ENCODE measurements at regions not wholly inside any gene's neighbourhood (a gene's known extent, or its start where the extent isn't known, plus 50 kb on each side); places are given as distances from the start of the nearest gene placed in this dataset.

- no TSS peak for BruUV-seq (replicated peaks)
- FAIRE-seq (no peak), DNase-seq (ENCODE audit: low read depth, low spot score) (no peak)
- H3K27ac ChIP-seq (ENCODE audit: insufficient read depth, low read depth, low read length): no peak overlapping the region
- H3K9ac ChIP-seq (replicated peaks; ENCODE audit: extremely low read depth, insufficient read depth, low read length): no peak overlapping the region
- H3K4me2 ChIP-seq (ENCODE audit: insufficient read depth, low read length): no peak overlapping the region
- H3K79me2 ChIP-seq (ENCODE audit: control insufficient read depth, insufficient read depth, low read length): no peaks in the 10 kb centered on the region
- no peaks in the 10 kb centered on the region for H3K27me3 ChIP-seq (ENCODE audit: control insufficient read depth in 2 of 2, insufficient read depth in 2 of 2, low read length in 2 of 2)
- intact Hi-C loops (cut with micrococcal nuclease): no loop called here
- dilution Hi-C loops (cut with MboI; ENCODE audit: extremely low pct_ligation_motif_present, low sequenced_read_pairs): no loop called here
- TF ChIP-seq POLR2AphosphoS5 (IDR thresholded peaks at IDR 0.05; ENCODE audit: insufficient read depth, low read depth, low read length) (no peak), POLR2A (IDR thresholded peaks at IDR 0.05; ENCODE audit: low read depth, low read length) (no peak)
- H3K9me3 ChIP-seq (replicated peaks; ENCODE audit: control insufficient read depth, insufficient read depth, low read length): no peaks in the 10 kb centered on the region
- no peak overlapping the region for H3K4me3 ChIP-seq (replicated peaks in 1 of 3; ENCODE audit: insufficient read depth in 1 of 3, low read depth in 1 of 3, low read length in 3 of 3)
- no peaks in the 10 kb centered on the region for H3K9me1 ChIP-seq (replicated peaks; ENCODE audit: control insufficient read depth, extremely low read depth, insufficient read depth, low read length)
- no peaks in the 10 kb centered on the region for H3K4me1 ChIP-seq (ENCODE audit: control insufficient read depth, extremely low read depth, insufficient read depth, low read length)
- H2AFZ ChIP-seq (ENCODE audit: low read depth, low read length): no peak overlapping the region
- POLR2A ChIA-PET: no interaction called here
- H3K36me3 ChIP-seq (ENCODE audit: control insufficient read depth in 2 of 2, extremely low read depth in 1 of 2, insufficient read depth in 2 of 2, low read length in 2 of 2): no peaks in the 10 kb centered on the region
- CTCF ChIA-PET: no interaction called here
- H4K20me1 ChIP-seq (replicated peaks; ENCODE audit: control insufficient read depth, extremely low read depth, insufficient read depth, low read length): no peaks in the 10 kb centered on the region
Observed at GRCh38 chr5:2005101-2006041, 122.6 kb upstream of the IRX4 start.

DNA sequence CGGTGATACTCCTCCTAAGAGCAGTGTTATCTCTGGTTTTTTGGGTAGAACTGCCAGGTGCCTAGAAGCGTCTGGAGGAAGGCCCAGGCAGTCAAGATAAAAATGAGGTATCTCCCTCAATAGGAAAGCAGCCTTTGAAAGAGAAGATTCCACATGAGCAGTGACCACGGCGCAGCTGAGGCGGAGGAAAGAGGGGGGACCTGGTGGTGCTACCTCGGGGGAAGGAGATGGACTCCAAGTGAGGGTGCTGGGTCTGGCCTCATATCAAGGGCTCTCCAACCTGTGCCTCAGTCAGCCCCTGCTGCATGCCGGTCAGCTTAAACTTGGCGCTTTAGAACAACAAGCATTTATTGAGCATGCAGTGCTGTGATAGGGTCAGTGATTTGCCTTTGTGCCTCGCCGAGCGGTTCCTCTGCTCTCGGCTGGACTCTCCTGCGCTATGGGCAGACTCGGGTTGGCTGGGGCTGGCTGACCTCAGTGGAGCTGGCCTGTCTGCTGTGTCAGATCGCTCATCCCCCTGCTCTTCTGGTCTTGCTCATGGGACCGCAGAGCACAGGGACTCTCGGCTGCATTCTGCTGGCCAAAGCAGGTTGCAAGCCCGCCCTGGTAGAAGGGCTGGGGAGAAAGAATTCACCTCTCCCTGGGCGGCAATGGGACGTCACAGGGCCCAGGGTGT is 121.1 kb upstream of the IRX4 start:
- Histone ChIP-seq H3K4me3 (replicated peaks in 1 of 3; ENCODE audit: insufficient read depth in 1 of 3, low read depth in 1 of 3, low read length in 3 of 3) (no peak overlapping the region), H3K36me3 (ENCODE audit: control insufficient read depth in 2 of 2, extremely low read depth in 1 of 2, insufficient read depth in 2 of 2, low read length in 2 of 2) (no peaks in the 10 kb centered on the region), H3K4me1 (ENCODE audit: control insufficient read depth, extremely low read depth, insufficient read depth, low read length) (no peaks in the 10 kb centered on the region), H2AFZ (ENCODE audit: low read depth, low read length) (no peak overlapping the region), H3K27ac (ENCODE audit: insufficient read depth, low read depth, low read length) (no peak overlapping the region), H3K79me2 (ENCODE audit: control insufficient read depth, insufficient read depth, low read length) (no peaks in the 10 kb centered on the region), H3K27me3 (ENCODE audit: control insufficient read depth in 2 of 2, insufficient read depth in 2 of 2, low read length in 2 of 2) (no peaks in the 10 kb centered on the region), H3K4me2 (ENCODE audit: insufficient read depth, low read length) (no peak overlapping the region), H3K9me3 (replicated peaks; ENCODE audit: control insufficient read depth, insufficient read depth, low read length) (no peaks in the 10 kb centered on the region), H4K20me1 (replicated peaks; ENCODE audit: control insufficient read depth, extremely low read depth, insufficient read depth, low read length) (no peaks in the 10 kb centered on the region), H3K9me1 (replicated peaks; ENCODE audit: control insufficient read depth, extremely low read depth, insufficient read depth, low read length) (no peaks in the 10 kb centered on the region), H3K9ac (replicated peaks; ENCODE audit: extremely low read depth, insufficient read depth, low read length) (no peak overlapping the region)
- TF ChIP-seq FOS (IDR thresholded peaks at IDR 0.05; ENCODE audit: borderline replicate concordance, insufficient read depth, low read length): no peak
- TF ChIP-seq GATA2 (IDR thresholded peaks at IDR 0.05; ENCODE audit: insufficient read depth, insufficient read length, low read depth, low read length): no peak
- TF ChIP-seq MYC (IDR thresholded peaks at IDR 0.05; ENCODE audit: low read depth, low read length): no peak
- no peak for TF ChIP-seq EZH2 (IDR thresholded peaks at IDR 0.05; ENCODE audit: borderline replicate concordance, low read depth, low read length, severe bottlenecking)
- no peak for TF ChIP-seq JUN (IDR thresholded peaks at IDR 0.05; ENCODE audit: borderline replicate concordance, insufficient read depth, insufficient read length, low read depth)
- TF ChIP-seq CTCF (IDR thresholded peaks at IDR 0.05; ENCODE audit: extremely low read depth in 1 of 2, insufficient read depth in 1 of 2, low read depth in 1 of 2, low read length in 2 of 2): no peak
- TF ChIP-seq, protein P1, sequence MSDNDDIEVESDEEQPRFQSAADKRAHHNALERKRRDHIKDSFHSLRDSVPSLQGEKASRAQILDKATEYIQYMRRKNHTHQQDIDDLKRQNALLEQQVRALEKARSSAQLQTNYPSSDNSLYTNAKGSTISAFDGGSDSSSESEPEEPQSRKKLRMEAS (IDR thresholded peaks at IDR 0.05; ENCODE audit: insufficient read depth, insufficient read length): no peak
- no peak for TF ChIP-seq POLR2A (IDR thresholded peaks at IDR 0.05; ENCODE audit: low read depth, low read length)
- no peak for TF ChIP-seq POLR2AphosphoS5 (IDR thresholded peaks at IDR 0.05; ENCODE audit: insufficient read depth, low read depth, low read length)
- dilution Hi-C loops (cut with MboI; ENCODE audit: extremely low pct_ligation_motif_present, low sequenced_read_pairs) (no loop called here), intact Hi-C loops (cut with micrococcal nuclease) (no loop called here)
- POLR2A ChIA-PET: no interaction called here
- DNase-seq (ENCODE audit: low read depth, low spot score) (no peak), FAIRE-seq (no peak)
- CTCF ChIA-PET: no interaction called here
- BruUV-seq (replicated peaks): no TSS peak

Measured in endothelial cell of umbilical vein (primary cell).